Neural cell (in vitro differentiated cells): ENCODE measurements at regions not wholly inside any gene's neighbourhood (a gene's known extent, or its start where the extent isn't known, plus 50 kb on each side); places are given as distances from the start of the nearest gene placed in this dataset.

Experiments used
- CTCF ChIP-seq: fragments of 450-650 bp; IDR thresholded peaks from 2 replicates; pipeline ENCODE4 v1.5.1; 2014; ENCODE audit warnings: antibody characterized with exemption, mild to moderate bottlenecking, moderate library complexity; ENCODE audit not compliant: poor library complexity, severe bottlenecking
- EZH2 ChIP-seq: fragments of 200-600, 300-800 bp; shearing (Covaris generic), sonication (generic); IDR thresholded peaks from 2 replicates; pipeline ENCODE4 v1.6.1; 2014; ENCODE audit warnings: antibody characterized with exemption, low read length, borderline replicate concordance, mild to moderate bottlenecking; ENCODE audit not compliant: insufficient read depth, poor library complexity, severe bottlenecking
- MXI1 ChIP-seq: fragments of 450-650 bp; conservative IDR thresholded peaks from 2 replicates; pipeline ENCODE4 v1.6.1; 2014; ENCODE audit warnings: antibody characterized with exemption, mild to moderate bottlenecking; ENCODE audit not compliant: poor library complexity, severe bottlenecking
- POLR2AphosphoS5 ChIP-seq: IDR thresholded peaks from 2 replicates; pipeline ENCODE4 v1.6.1; 2012

GRCh38 chr2:49772299-49772970 is 618.1 kb upstream of the FSHR start:
- TF ChIP-seq EZH2 = no peak
- no peak for TF ChIP-seq CTCF
- no peak for TF ChIP-seq POLR2AphosphoS5
- TF ChIP-seq MXI1 = no peak
